Esophagus muscularis mucosa (tissue), 4 donors: ENCODE measurements at regions not wholly inside any gene's neighbourhood (a gene's known extent, or its start where the extent isn't known, plus 50 kb on each side); places are given as distances from the start of the nearest gene placed in this dataset.

Source experiments
- CTCF ChIP-seq, 3 experiments: fragments of 200-600 bp in 2 of 3; fragments of 450-650 bp in 1 of 3; sonication (generic) in 2 of 3; IDR thresholded peaks; one replicate each; pipeline ENCODE4 v1.5.1; 2017 to 2019; ENCODE audit warnings: antibody characterized with exemption in 3 of 3, mild to moderate bottlenecking in 2 of 3, moderate library complexity in 1 of 3
- EP300 ChIP-seq: sonication (generic); formaldehyde crosslinking; IDR thresholded peaks from one replicate; pipeline ENCODE4 v1.6.1; 2017; ENCODE audit warnings: antibody characterized with exemption
- POLR2A ChIP-seq: fragments of 450-650 bp; IDR thresholded peaks from one replicate; pipeline ENCODE4 v1.6.1; 2017; ENCODE audit warnings: antibody characterized with exemption, moderate library complexity, mild to moderate bottlenecking, low read depth
- POLR2AphosphoS5 ChIP-seq, 2 donors: sonication (generic); formaldehyde crosslinking; IDR thresholded peaks; one replicate each; pipeline ENCODE4 v1.6.1; 2017; ENCODE audit warnings: antibody characterized with exemption in 2 of 2

DNA sequence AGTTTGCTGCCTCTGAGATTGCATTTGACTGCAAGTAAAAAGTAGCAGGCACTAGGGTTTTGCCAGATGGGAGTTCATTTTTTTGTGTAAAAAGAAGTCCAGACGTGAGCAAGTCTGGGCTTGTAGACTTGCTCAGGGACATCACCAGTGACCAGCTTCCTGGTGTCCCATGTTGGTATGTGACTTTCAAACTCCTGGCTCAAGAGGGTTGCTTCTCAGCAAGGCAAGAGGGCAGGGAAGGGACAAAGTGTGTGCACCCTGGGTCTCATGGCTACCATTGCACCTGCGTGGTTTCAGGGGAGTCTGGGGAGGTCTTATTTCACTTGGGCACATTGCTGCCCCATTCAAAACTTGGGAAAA, 79.3 kb upstream of the ZNF716 start:
- no peak for TF ChIP-seq POLR2A
- TF ChIP-seq POLR2AphosphoS5 (IDR thresholded peaks at IDR 0.05): no peak
- no peak for TF ChIP-seq CTCF (IDR thresholded peaks at IDR 0.05)
- TF ChIP-seq EP300: no peak
